HTR-8/SVneo (cell line): ENCODE measurements at regions not wholly inside any gene's neighbourhood (a gene's known extent, or its start where the extent isn't known, plus 50 kb on each side); places are given as distances from the start of the nearest gene placed in this dataset.
"Not testable (repeated sequence)": the region's sequence is repeated elsewhere in the genome, so short reads cannot be mapped to it uniquely, and the experiment has no call there.

Experiments
- DNase-seq: peaks from one replicate; pipeline ENCODE4 v3.0.0; 2011; ENCODE audit warnings: low spot score, mixed read lengths; ENCODE audit not compliant: insufficient read length
- FAIRE-seq: peaks from 2 replicates; lab custom pipeline; 2011; peaks lifted over from hg19 to GRCh38; lab: Jason Lieb, UNC

- DNase-seq (no peak), FAIRE-seq (no peak)
Observed at GRCh38 chr13:79904581-79904980, 423.6 kb downstream of the NDFIP2 start.

- DNase-seq (peak; percentile 3), FAIRE-seq (no peak)
Observed at GRCh38 chr13:79901336-79901735, 420.4 kb downstream of the NDFIP2 start.

- DNase-seq (no peak), FAIRE-seq (no peak)
Observed at GRCh38 chr13:79900356-79900755, 419.4 kb downstream of the NDFIP2 start.

GRCh38 chr13:79898996-79899395 is 418.0 kb downstream of the NDFIP2 start:
- FAIRE-seq (no peak), DNase-seq (no peak)

- DNase-seq: no peak
- FAIRE-seq: no peak
Observed at GRCh38 chr13:79898202-79898826, 417.4 kb downstream of the NDFIP2 start.

- FAIRE-seq (no peak), DNase-seq (no peak)
Observed at GRCh38 chr13:79896851-79897250, 415.9 kb downstream of the NDFIP2 start.

- DNase-seq (no peak), FAIRE-seq (no peak)
Observed at GRCh38 chr13:79895416-79895815, 414.5 kb downstream of the NDFIP2 start.

GRCh38 chr13:79887278-79887677 is 406.3 kb downstream of the NDFIP2 start:
- FAIRE-seq, DNase-seq: not testable (repeated sequence)

- DNase-seq: no peak
Observed at GRCh38 chr13:79886601-79887000, 405.6 kb downstream of the NDFIP2 start.

GRCh38 chr13:79884890-79885289 is 403.9 kb downstream of the NDFIP2 start:
- FAIRE-seq: no peak
- no peak for DNase-seq

More at GRCh38 chr13:79886601-79887000, 405.6 kb downstream of the NDFIP2 start:
- FAIRE-seq: no peak

GRCh38 chr13:79883216-79883615 is 402.3 kb downstream of the NDFIP2 start:
- no peak for DNase-seq
- FAIRE-seq: no peak

- no peak for DNase-seq
- no peak for FAIRE-seq
Observed at GRCh38 chr13:79880818-79881217, 399.9 kb downstream of the NDFIP2 start.

- FAIRE-seq (no peak), DNase-seq (no peak)
Observed at GRCh38 chr13:79874396-79875360, 393.7 kb downstream of the NDFIP2 start.

GRCh38 chr13:79871594-79871993 is 390.6 kb downstream of the NDFIP2 start:
- FAIRE-seq (no peak), DNase-seq (no peak)

GRCh38 chr13:79870766-79871165 is 389.8 kb downstream of the NDFIP2 start:
- DNase-seq: no peak
- FAIRE-seq: no peak

GRCh38 chr13:79870123-79870522 is 389.2 kb downstream of the NDFIP2 start:
- no peak for DNase-seq
- FAIRE-seq: no peak

GRCh38 chr13:79869326-79869725 is 388.4 kb downstream of the NDFIP2 start:
- FAIRE-seq: no peak
- DNase-seq: no peak

- FAIRE-seq: no peak
- no peak for DNase-seq
Observed at GRCh38 chr13:79867254-79867653, 386.3 kb downstream of the NDFIP2 start.

GRCh38 chr13:79866436-79866835 is 385.5 kb downstream of the NDFIP2 start:
- no peak for FAIRE-seq
- no peak for DNase-seq

- no peak for DNase-seq
- FAIRE-seq: no peak
Observed at GRCh38 chr13:79862515-79862914, 381.6 kb downstream of the NDFIP2 start.

- FAIRE-seq (no peak), DNase-seq (no peak)
Observed at GRCh38 chr13:79861731-79862130, 380.8 kb downstream of the NDFIP2 start.
